Adrenal gland (tissue), 9 donors: ENCODE measurements at regions not wholly inside any gene's neighbourhood (a gene's known extent, or its start where the extent isn't known, plus 50 kb on each side); places are given as distances from the start of the nearest gene placed in this dataset.

Source experiments
- DNase-seq, 7 donors: peaks; one replicate each; pipeline ENCODE4 v3.0.0-alpha.2; 2019 to 2020
- H3K27ac ChIP-seq, 5 donors: fragments of 200-600 bp; sonication (generic) in 4 of 5; 1 replicate in 3 of 5; 2 replicates in 2 of 5; pipeline versions ENCODE4 v1.5.1 to v1.8.0; 2016 to 2020; ENCODE audit warnings: mild to moderate bottlenecking in 1 of 5
- H3K27me3 ChIP-seq: fragments of 200-600 bp; 2 replicates; pipeline ENCODE4 v1.8.0; 2021
- H3K36me3 ChIP-seq, 2 donors: fragments of 200-600 bp; replicated peaks in 1 of 2; 1 replicate in 1 of 2; 2 replicates in 1 of 2; pipeline versions ENCODE4 v1.5.1 to v1.8.0; 2018 to 2022
- H3K4me1 ChIP-seq, 2 donors: fragments of 200-600 bp; replicated peaks in 1 of 2; 1 replicate in 1 of 2; 2 replicates in 1 of 2; pipeline versions ENCODE4 v1.5.1 to v1.8.0; 2018 to 2021
- H3K4me3 ChIP-seq, 4 donors: fragments of 200-600 bp; sonication (generic) in 3 of 4; one replicate each; pipeline ENCODE4 v1.5.1; 2016 to 2018
- H3K9me3 ChIP-seq, 3 donors: fragments of 200-600 bp; sonication (generic) in 1 of 3; replicated peaks in 1 of 3; 1 replicate in 2 of 3; 2 replicates in 1 of 3; pipeline versions ENCODE4 v1.5.1 to v1.8.0; 2016 to 2021
- CTCF ChIP-seq, 6 experiments: fragments of 450-650 bp in 4 of 6; fragments of 200-600 bp in 2 of 6; sonication (generic) in 1 of 6; IDR thresholded peaks; 1 replicate in 5 of 6; 2 replicates in 1 of 6; pipeline versions ENCODE4 v1.5.1 to v1.8.0; 2016 to 2021; ENCODE audit warnings: antibody characterized with exemption in 6 of 6, mild to moderate bottlenecking in 2 of 6, moderate library complexity in 1 of 6
- POLR2A ChIP-seq, 2 donors: fragments of 450-650 bp; IDR thresholded peaks; one replicate each; pipeline ENCODE4 v1.6.1; 2017; ENCODE audit warnings: antibody characterized with exemption in 2 of 2, mild to moderate bottlenecking in 2 of 2, moderate library complexity in 1 of 2
- WGBS, 4 donors: extraction: QIAGEN DNeasy Blood & Tissue Kit in 2 of 4; methylation state at CpG; one replicate each; pipeline versions ENCODE4 v1.1.5 to v1.1.7; 2013 to 2017; 5-methylcytosine and 5-hydroxymethylcytosine counted together
- intact Hi-C, 2 donors: fragments of 100-400 bp; cut with DNase I; formaldehyde crosslinking; loops; one replicate each; pipeline versions ENCODE4 v1.14.1 to v1.15.0; 2022 to 2023
- donor health status: healthy with polysubstance abuse.
- donor health status: Bipolar disorder and iron deficiency.
- donor health status: DM: yes; HTN: yes; CAD: no.
- donor health status: DM: no; HTN: no; CAD: no.
- donor health status: DM: no; HTN: no; CAD: no.

GRCh38 chr1:198435056-198435455, 105.4 kb downstream of the ATP6V1G3 start:
- no peaks in the 10 kb centered on the region for H3K36me3 ChIP-seq
- no peak for DNase-seq
- no peaks in the 10 kb centered on the region for H3K27me3 ChIP-seq
- TF ChIP-seq CTCF (IDR thresholded peaks at IDR 0.05) = no peak
- H3K9me3 ChIP-seq = no peaks in the 10 kb centered on the region
- H3K4me1 ChIP-seq = no peaks in the 10 kb centered on the region
- H3K4me3 ChIP-seq = no peak overlapping the region
- no peak overlapping the region for H3K27ac ChIP-seq
- intact Hi-C loops = no loop called here

- no peak for DNase-seq
- H3K4me3 ChIP-seq = no peak overlapping the region
- no peaks in the 10 kb centered on the region for H3K9me3 ChIP-seq
- H3K36me3 ChIP-seq = no peaks in the 10 kb centered on the region
- TF ChIP-seq CTCF (IDR thresholded peaks at IDR 0.05) (no peak), POLR2A (IDR thresholded peaks at IDR 0.05) (no peak)
- intact Hi-C loops = no loop called here
- H3K4me1 ChIP-seq = no peaks in the 10 kb centered on the region
- H3K27me3 ChIP-seq = no peaks in the 10 kb centered on the region
- 70 to 89% (median 81%) methylated on average over 2 of the region's 2 CpGs for WGBS, 4 donors
- H3K27ac ChIP-seq = no peak overlapping the region
These were observed 116.0 kb downstream of the ATP6V1G3 start for GRCh38 chr1:198424441-198424840.

- H3K36me3 ChIP-seq = no peaks in the 10 kb centered on the region
- H3K4me1 ChIP-seq = no peaks in the 10 kb centered on the region
- TF ChIP-seq POLR2A (IDR thresholded peaks at IDR 0.05) (no peak), CTCF (IDR thresholded peaks at IDR 0.05) (no peak)
- no peak overlapping the region for H3K4me3 ChIP-seq
- intact Hi-C loops = no loop called here
- no peak for DNase-seq
- H3K27me3 ChIP-seq = no peaks in the 10 kb centered on the region
- H3K27ac ChIP-seq = no peak overlapping the region
- 88 to 100% (median 91%) methylated on average over 1 of the region's 1 CpG for WGBS, 4 donors
- H3K9me3 ChIP-seq = no peaks in the 10 kb centered on the region
These were observed 116.8 kb downstream of the ATP6V1G3 start for GRCh38 chr1:198423673-198424072.

- H3K9me3 ChIP-seq = peaks cover 0 to 6% (median 0%) of the 10 kb centered on the region in 3 donors
- no peaks in the 10 kb centered on the region for H3K36me3 ChIP-seq
- no peak for DNase-seq
These were observed 123.4 kb downstream of the ATP6V1G3 start for GRCh38 chr1:198417039-198417438.

More at GRCh38 chr1:198417039-198417438, 123.4 kb downstream of the ATP6V1G3 start:
- Histone ChIP-seq H3K27me3 (no peaks in the 10 kb centered on the region), H3K4me1 (no peaks in the 10 kb centered on the region), H3K4me3 (no peak overlapping the region), H3K27ac (no peak overlapping the region)
- intact Hi-C loops = no loop called here
- TF ChIP-seq POLR2A (IDR thresholded peaks at IDR 0.05) (no peak), CTCF (IDR thresholded peaks at IDR 0.05) (no peak)
